H9 (cell line): ENCODE measurements at regions not wholly inside any gene's neighbourhood (a gene's known extent, or its start where the extent isn't known, plus 50 kb on each side); places are given as distances from the start of the nearest gene placed in this dataset.

ENCODE experiments used
- DNase-seq: peaks from one replicate; pipeline ENCODE4 v3.0.0-alpha.2; 2017
- H2AFZ ChIP-seq: one replicate; pipeline ENCODE4 v1.6.1; 2013; ENCODE audit warnings: mild to moderate bottlenecking, low read length, control low read depth, moderate library complexity
- H2AK5ac ChIP-seq: 2 replicates; pipeline ENCODE4 v1.6.1; 2013; ENCODE audit warnings: low read length, control low read depth, mixed read lengths; ENCODE audit not compliant: insufficient read length
- H2BK120ac ChIP-seq: one replicate; pipeline ENCODE4 v1.6.1; 2013; ENCODE audit warnings: low read depth, mild to moderate bottlenecking, low read length, control low read depth, inconsistent platforms; ENCODE audit not compliant: poor library complexity, severe bottlenecking
- H2BK12ac ChIP-seq: 2 replicates; pipeline ENCODE4 v1.6.1; 2013; ENCODE audit warnings: low read length, control low read depth, mixed read lengths, low read depth; ENCODE audit not compliant: insufficient read length
- H2BK15ac ChIP-seq: 2 replicates; pipeline ENCODE4 v1.6.1; 2013; ENCODE audit warnings: low read depth, low read length, control low read depth
- H2BK20ac ChIP-seq: one replicate; pipeline ENCODE4 v1.6.1; 2013; ENCODE audit warnings: low read depth, mild to moderate bottlenecking, low read length, control low read depth, inconsistent platforms; ENCODE audit not compliant: poor library complexity, severe bottlenecking
- H2BK5ac ChIP-seq: 2 replicates; pipeline ENCODE4 v1.6.1; 2013; ENCODE audit warnings: low read length, control low read depth, mixed read lengths; ENCODE audit not compliant: insufficient read length
- H3K14ac ChIP-seq: 2 replicates; pipeline ENCODE4 v1.6.1; 2013; ENCODE audit warnings: low read length, control low read depth; ENCODE audit not compliant: insufficient read depth
- H3K18ac ChIP-seq: 2 replicates; pipeline ENCODE4 v1.6.1; 2013; ENCODE audit warnings: low read depth, mild to moderate bottlenecking, mixed read lengths, low read length, control low read depth; ENCODE audit not compliant: insufficient read length
- H3K23ac ChIP-seq: 2 replicates; pipeline ENCODE4 v1.6.1; 2013; ENCODE audit warnings: low read length, control low read depth, mixed read lengths, low read depth; ENCODE audit not compliant: insufficient read length
- H3K23me2 ChIP-seq: 2 replicates; pipeline ENCODE4 v1.6.1; 2013; ENCODE audit warnings: low read depth, mild to moderate bottlenecking, mixed read lengths, low read length, control low read depth; ENCODE audit not compliant: insufficient read length, poor library complexity, severe bottlenecking
- H3K27ac ChIP-seq: 2 replicates; pipeline ENCODE4 v1.5.1; 2013; ENCODE audit warnings: low read length, control low read depth, mixed read lengths, low read depth; ENCODE audit not compliant: insufficient read length
- H3K27me3 ChIP-seq: 2 replicates; pipeline ENCODE4 v1.6.1; 2013; ENCODE audit warnings: low read length, control low read depth, inconsistent platforms; ENCODE audit not compliant: insufficient read depth
- H3K4ac ChIP-seq: 2 replicates; pipeline ENCODE4 v1.6.1; 2013; ENCODE audit warnings: low read depth, mild to moderate bottlenecking, control low read depth, inconsistent platforms, low read length, moderate library complexity
- H3K4me1 ChIP-seq: 2 replicates; pipeline ENCODE4 v1.6.1; 2013; ENCODE audit warnings: low read length, control low read depth, inconsistent platforms; ENCODE audit not compliant: insufficient read depth
- H3K4me2 ChIP-seq: 2 replicates; pipeline ENCODE4 v1.6.1; 2013; ENCODE audit warnings: low read length, control low read depth, mixed read lengths; ENCODE audit not compliant: insufficient read length, insufficient read depth
- H3K56ac ChIP-seq: 2 replicates; pipeline ENCODE4 v1.6.1; 2013; ENCODE audit warnings: low read depth, mild to moderate bottlenecking, mixed read lengths, low read length, control low read depth; ENCODE audit not compliant: insufficient read length
- H3K79me1 ChIP-seq: 2 replicates; pipeline ENCODE4 v1.6.1; 2013; ENCODE audit warnings: low read depth, mild to moderate bottlenecking, moderate library complexity, low read length, control low read depth, inconsistent platforms; ENCODE audit not compliant: insufficient read depth, poor library complexity, severe bottlenecking
- H3K79me2 ChIP-seq: 2 replicates; pipeline ENCODE4 v1.6.1; 2013; ENCODE audit warnings: low read length, control low read depth, inconsistent platforms; ENCODE audit not compliant: insufficient read depth
- H3K9ac ChIP-seq: 2 replicates; pipeline ENCODE4 v1.6.1; 2013; ENCODE audit warnings: low read length, control low read depth, mixed read lengths; ENCODE audit not compliant: insufficient read length; ENCODE audit errors: extremely low read depth
- H3K9me3 ChIP-seq: one replicate; pipeline ENCODE4 v1.6.1; 2013; ENCODE audit warnings: low read depth, low read length, inconsistent platforms; ENCODE audit not compliant: control insufficient read depth
- H3T11ph ChIP-seq: one replicate; pipeline ENCODE4 v1.6.1; 2013; ENCODE audit warnings: mild to moderate bottlenecking, low read length, control low read depth, inconsistent platforms
- H4K20me1 ChIP-seq: one replicate; pipeline ENCODE4 v1.6.1; 2013; ENCODE audit not compliant: control insufficient read depth, insufficient read length, insufficient read depth
- H4K5ac ChIP-seq: 2 replicates; pipeline ENCODE4 v1.6.1; 2013; ENCODE audit warnings: low read depth, mild to moderate bottlenecking, mixed read lengths, low read length, control low read depth; ENCODE audit not compliant: insufficient read length
- H4K8ac ChIP-seq: replicated peaks from 2 replicates; pipeline ENCODE4 v1.6.1; 2013; ENCODE audit warnings: low read length, control low read depth, mixed read lengths, low read depth; ENCODE audit not compliant: insufficient read length
- H4K91ac ChIP-seq: 2 replicates; pipeline ENCODE4 v1.6.1; 2013; ENCODE audit warnings: low read depth, mild to moderate bottlenecking, moderate library complexity, mixed read lengths, low read length, control low read depth; ENCODE audit not compliant: insufficient read length
- H3K27ac Mint-ChIP-seq, 3 experiments: 2 replicates in 2 of 3; 3 replicates in 1 of 3; pipeline ENCODE4 v1.8.0; 2020 to 2021; ENCODE audit warnings: mixed read lengths in 3 of 3, mild to moderate bottlenecking in 1 of 3, moderate library complexity in 1 of 3
- H3K27me3 Mint-ChIP-seq: 2 replicates; pipeline ENCODE4 v1.8.0; 2021; ENCODE audit warnings: low read depth, mild to moderate bottlenecking, moderate library complexity, mixed read lengths
- H3K36me3 Mint-ChIP-seq, 3 experiments: 2 replicates in 2 of 3; 3 replicates in 1 of 3; pipeline ENCODE4 v1.8.0; 2020 to 2021; ENCODE audit warnings: low read depth in 3 of 3, mixed read lengths in 3 of 3; ENCODE audit not compliant: insufficient read depth in 1 of 3
- H3K4me1 Mint-ChIP-seq, 2 experiments: 2 replicates each; pipeline ENCODE4 v1.8.0; 2020; ENCODE audit warnings: mixed read lengths in 2 of 2
- H3K4me3 Mint-ChIP-seq, 2 experiments: 2 replicates in 1 of 2; 3 replicates in 1 of 2; pipeline ENCODE4 v1.8.0; 2020 to 2021; ENCODE audit warnings: mild to moderate bottlenecking in 2 of 2, mixed read lengths in 2 of 2, moderate library complexity in 1 of 2
- H3K9me3 Mint-ChIP-seq, 2 experiments: 2 replicates in 1 of 2; 3 replicates in 1 of 2; pipeline ENCODE4 v1.8.0; 2020; ENCODE audit warnings: mild to moderate bottlenecking in 2 of 2, mixed read lengths in 2 of 2, moderate library complexity in 1 of 2
- CTCF ChIP-seq: fragments of 200-600 bp; sonication (generic); conservative IDR thresholded peaks from 3 replicates; pipeline ENCODE4 v1.8.0; 2021; ENCODE audit warnings: antibody characterized with exemption, mild to moderate bottlenecking
- WGBS: extraction: QIAGEN DNeasy Blood & Tissue Kit; methylation state at CpG from one replicate; pipeline ENCODE4 v1.1.7; 2013; ENCODE audit warnings: missing lambda C conversion rate, low lambda C conversion rate, mixed read lengths; ENCODE audit not compliant: insufficient read length; ENCODE audit errors: extremely low coverage; 5-methylcytosine and 5-hydroxymethylcytosine counted together

GRCh38 chr14:65833267-65833880, 420.8 kb downstream of the FUT8 start:
- H4K5ac ChIP-seq = no peak overlapping the region
- H3K4me2 ChIP-seq = no peak overlapping the region
- no peaks in the 10 kb centered on the region for H3K23me2 ChIP-seq
- H4K20me1 ChIP-seq = peaks cover 3% of the 10 kb centered on the region
- no peak overlapping the region for H3K18ac ChIP-seq
- H3K9me3 ChIP-seq = no peaks in the 10 kb centered on the region
- no peak overlapping the region for H2BK5ac ChIP-seq
- Mint-ChIP-seq H3K36me3 (no peaks in the 10 kb centered on the region; a peak in 2 of 7 replicates), H3K4me1 (peaks cover 41% of the 10 kb centered on the region in 2 experiments), H3K27me3 (no peaks in the 10 kb centered on the region), H3K27ac (no peak overlapping the region), H3K9me3 (no peaks in the 10 kb centered on the region; a peak in 1 of 5 replicates), H3K4me3 (no peak overlapping the region; a peak in 1 of 5 replicates)
- no peak overlapping the region for H4K8ac ChIP-seq
- no peak overlapping the region for H2BK120ac ChIP-seq
- H3K4me1 ChIP-seq = no peaks in the 10 kb centered on the region; the same call in 1 of the 2 replicates
- TF ChIP-seq CTCF = no peak
- no peak overlapping the region for H2AFZ ChIP-seq
- no peak overlapping the region for H3K4ac ChIP-seq
- no peaks in the 10 kb centered on the region for H3K79me1 ChIP-seq
- no peak for DNase-seq
- H3T11ph ChIP-seq = no peak overlapping the region
- no peak overlapping the region for H2AK5ac ChIP-seq
- no peak overlapping the region for H2BK15ac ChIP-seq
- no peak overlapping the region for H2BK12ac ChIP-seq
- no peaks in the 10 kb centered on the region for H3K79me2 ChIP-seq
- no peaks in the 10 kb centered on the region; the same call in 1 of the 2 replicates for H3K27me3 ChIP-seq
- no peak overlapping the region for H3K9ac ChIP-seq
- no peak overlapping the region for H3K27ac ChIP-seq
- H3K56ac ChIP-seq = no peak overlapping the region
- no CpG with 5 or more reads among the region's 11 CpGs for whole genome bisulfite sequencing
- no peak overlapping the region for H3K14ac ChIP-seq
- no peak overlapping the region for H2BK20ac ChIP-seq
- H3K23ac ChIP-seq = no peak overlapping the region
- H4K91ac ChIP-seq = no peak overlapping the region
